Karpas-422 (cell line): ENCODE measurements at regions not wholly inside any gene's neighbourhood (a gene's known extent, or its start where the extent isn't known, plus 50 kb on each side); places are given as distances from the start of the nearest gene placed in this dataset.

Source experiments
- DNase-seq: peaks from one replicate; pipeline ENCODE4 v3.0.0-alpha.2; 2015
- H2AFZ ChIP-seq: fragments of 200-600 bp; sonication (generic); 2 replicates; pipeline ENCODE4 v1.6.1; 2014; ENCODE audit warnings: antibody characterized with exemption, low read length, mixed read lengths
- H3K27ac ChIP-seq: fragments of 200-600 bp; sonication (generic); 2 replicates; pipeline ENCODE4 v1.5.1; 2014; ENCODE audit warnings: mild to moderate bottlenecking, low read length, moderate library complexity
- H3K27me3 ChIP-seq: fragments of 200-600 bp; sonication (generic); 2 replicates; pipeline ENCODE4 v1.6.1; 2014; ENCODE audit warnings: low read length, mixed read lengths
- H3K36me3 ChIP-seq: fragments of 200-600 bp; sonication (generic); 2 replicates; pipeline ENCODE4 v1.6.1; 2014; ENCODE audit warnings: low read length, mixed read lengths; ENCODE audit not compliant: insufficient read depth
- H3K4me1 ChIP-seq: fragments of 200-600 bp; sonication (generic); 2 replicates; pipeline ENCODE4 v1.6.1; 2014; ENCODE audit warnings: mild to moderate bottlenecking, low read length, mixed read lengths
- H3K4me2 ChIP-seq: fragments of 200-600 bp; sonication (generic); 2 replicates; pipeline ENCODE4 v1.6.1; 2014; ENCODE audit warnings: low read length, low read depth, mild to moderate bottlenecking; ENCODE audit not compliant: poor library complexity, severe bottlenecking
- H3K4me3 ChIP-seq: fragments of 200-600 bp; sonication (generic); 2 replicates; pipeline ENCODE4 v1.5.1; 2014; ENCODE audit warnings: mild to moderate bottlenecking, antibody characterized with exemption, low read length, mixed read lengths
- H3K79me2 ChIP-seq: fragments of 200-600 bp; sonication (generic); 2 replicates; pipeline ENCODE4 v1.6.1; 2014; ENCODE audit warnings: mild to moderate bottlenecking, low read length, mixed read lengths
- H3K9ac ChIP-seq: fragments of 200-600 bp; sonication (generic); 2 replicates; pipeline ENCODE4 v1.6.0; 2014; ENCODE audit warnings: low read length
- H3K9me2 ChIP-seq: fragments of 200-600 bp; sonication (generic), shearing (Covaris generic); replicated peaks from 2 replicates; pipeline ENCODE4 v1.6.0; 2014; ENCODE audit warnings: mild to moderate bottlenecking, low read length, moderate library complexity; ENCODE audit not compliant: insufficient read depth
- H3K9me3 ChIP-seq: fragments of 300-700, 200-600 bp; sonication (generic); 2 replicates; pipeline ENCODE4 v1.6.1; 2014; ENCODE audit warnings: low read length, mixed read lengths
- H4K20me1 ChIP-seq: fragments of 200-600 bp; sonication (generic); 2 replicates; pipeline ENCODE4 v1.6.1; 2014; ENCODE audit warnings: mild to moderate bottlenecking, antibody characterized with exemption, low read length, low read depth; ENCODE audit not compliant: insufficient read depth

- Histone ChIP-seq H3K4me2 (no peak overlapping the region), H2AFZ (no peak overlapping the region), H3K9me2 (no peaks in the 10 kb centered on the region), H3K9me3 (no peaks in the 10 kb centered on the region), H3K27me3 (no peaks in the 10 kb centered on the region), H3K4me1 (no peaks in the 10 kb centered on the region), H4K20me1 (no peaks in the 10 kb centered on the region), H3K79me2 (no peaks in the 10 kb centered on the region), H3K36me3 (no peaks in the 10 kb centered on the region), H3K27ac (no peak overlapping the region), H3K4me3 (no peak overlapping the region), H3K9ac (no peak overlapping the region)
- DNase-seq, result no peak
Measured at GRCh38 chr4:115376866-115377265, 263.4 kb upstream of the NDST4 start.

GRCh38 chr4:115374621-115375020 is 261.2 kb upstream of the NDST4 start:
- no peak overlapping the region for H3K9ac ChIP-seq
- H3K4me3 ChIP-seq, result no peak overlapping the region
- H3K9me2 ChIP-seq, result no peaks in the 10 kb centered on the region

GRCh38 chr4:115370490-115370889 is 257.1 kb upstream of the NDST4 start:
- Histone ChIP-seq H3K4me2 (no peak overlapping the region), H3K27me3 (no peaks in the 10 kb centered on the region), H3K36me3 (no peaks in the 10 kb centered on the region), H3K27ac (no peak overlapping the region), H3K9me3 (no peaks in the 10 kb centered on the region), H3K4me1 (no peaks in the 10 kb centered on the region), H3K9me2 (no peaks in the 10 kb centered on the region), H3K9ac (no peak overlapping the region), H4K20me1 (no peaks in the 10 kb centered on the region), H3K79me2 (no peaks in the 10 kb centered on the region), H2AFZ (no peak overlapping the region), H3K4me3 (no peak overlapping the region)
- DNase-seq, result no peak

More at GRCh38 chr4:115374621-115375020, 261.2 kb upstream of the NDST4 start:
- H3K4me1 ChIP-seq, result no peaks in the 10 kb centered on the region
- no peaks in the 10 kb centered on the region for H3K79me2 ChIP-seq
- no peak overlapping the region for H3K4me2 ChIP-seq
- no peak overlapping the region for H3K27ac ChIP-seq
- DNase-seq, result no peak
- no peaks in the 10 kb centered on the region for H3K36me3 ChIP-seq
- no peaks in the 10 kb centered on the region for H3K27me3 ChIP-seq
- no peaks in the 10 kb centered on the region for H4K20me1 ChIP-seq
- no peaks in the 10 kb centered on the region for H3K9me3 ChIP-seq
- H2AFZ ChIP-seq, result no peak overlapping the region

- Histone ChIP-seq H3K27me3 (no peaks in the 10 kb centered on the region), H3K4me2 (no peak overlapping the region), H3K36me3 (no peaks in the 10 kb centered on the region), H3K79me2 (no peaks in the 10 kb centered on the region), H3K9me2 (no peaks in the 10 kb centered on the region), H2AFZ (no peak overlapping the region), H3K4me3 (no peak overlapping the region), H4K20me1 (no peaks in the 10 kb centered on the region), H3K9ac (no peak overlapping the region), H3K4me1 (no peaks in the 10 kb centered on the region), H3K9me3 (no peaks in the 10 kb centered on the region), H3K27ac (no peak overlapping the region)
- no peak for DNase-seq
Measured at GRCh38 chr4:115370012-115370411, 256.6 kb upstream of the NDST4 start.

- Histone ChIP-seq H3K4me3 (no peak overlapping the region), H3K9me2 (no peaks in the 10 kb centered on the region), H3K4me2 (no peak overlapping the region), H3K36me3 (no peaks in the 10 kb centered on the region), H3K9ac (no peak overlapping the region), H3K27me3 (no peaks in the 10 kb centered on the region), H3K79me2 (no peaks in the 10 kb centered on the region), H2AFZ (no peak overlapping the region), H3K9me3 (no peaks in the 10 kb centered on the region), H4K20me1 (no peaks in the 10 kb centered on the region), H3K27ac (no peak overlapping the region), H3K4me1 (no peaks in the 10 kb centered on the region)
- DNase-seq, result no peak
Measured at GRCh38 chr4:115366390-115366789, 253.0 kb upstream of the NDST4 start.

GRCh38 chr4:115365185-115365584 is 251.8 kb upstream of the NDST4 start:
- Histone ChIP-seq H3K79me2 (no peaks in the 10 kb centered on the region), H3K27me3 (no peaks in the 10 kb centered on the region), H3K9ac (no peak overlapping the region), H3K4me3 (no peak overlapping the region), H3K4me1 (no peaks in the 10 kb centered on the region), H2AFZ (no peak overlapping the region), H3K9me3 (no peaks in the 10 kb centered on the region), H3K4me2 (no peak overlapping the region), H3K9me2 (no peaks in the 10 kb centered on the region), H4K20me1 (no peaks in the 10 kb centered on the region), H3K27ac (no peak overlapping the region), H3K36me3 (no peaks in the 10 kb centered on the region)
- DNase-seq, result no peak

- no peaks in the 10 kb centered on the region for H3K9me2 ChIP-seq
- no peak overlapping the region for H3K4me2 ChIP-seq
- H3K9ac ChIP-seq, result no peak overlapping the region
- H3K79me2 ChIP-seq, result no peaks in the 10 kb centered on the region
- no peak overlapping the region for H3K27ac ChIP-seq
- no peak for DNase-seq
- no peaks in the 10 kb centered on the region for H3K4me1 ChIP-seq
- no peaks in the 10 kb centered on the region for H4K20me1 ChIP-seq
- H2AFZ ChIP-seq, result no peak overlapping the region
- no peaks in the 10 kb centered on the region for H3K27me3 ChIP-seq
- no peaks in the 10 kb centered on the region for H3K36me3 ChIP-seq
- no peaks in the 10 kb centered on the region for H3K9me3 ChIP-seq
- no peak overlapping the region for H3K4me3 ChIP-seq
Measured at GRCh38 chr4:115361781-115362180, 248.4 kb upstream of the NDST4 start.

- Histone ChIP-seq H3K27me3 (no peaks in the 10 kb centered on the region), H3K4me2 (no peak overlapping the region), H4K20me1 (no peaks in the 10 kb centered on the region), H3K9ac (no peak overlapping the region), H3K4me3 (no peak overlapping the region), H3K9me3 (no peaks in the 10 kb centered on the region), H3K4me1 (no peaks in the 10 kb centered on the region), H3K9me2 (no peaks in the 10 kb centered on the region), H3K27ac (no peak overlapping the region), H3K79me2 (no peaks in the 10 kb centered on the region), H3K36me3 (no peaks in the 10 kb centered on the region), H2AFZ (no peak overlapping the region)
- DNase-seq, result no peak
Measured at GRCh38 chr4:115360431-115360830, 247.0 kb upstream of the NDST4 start.

GRCh38 chr4:115357776-115358175 is 244.4 kb upstream of the NDST4 start:
- Histone ChIP-seq H3K9me3 (no peaks in the 10 kb centered on the region), H3K4me2 (no peak overlapping the region), H3K27ac (no peak overlapping the region), H2AFZ (no peak overlapping the region), H3K9me2 (no peaks in the 10 kb centered on the region), H3K27me3 (no peaks in the 10 kb centered on the region), H4K20me1 (no peaks in the 10 kb centered on the region), H3K36me3 (no peaks in the 10 kb centered on the region), H3K4me3 (no peak overlapping the region), H3K9ac (no peak overlapping the region), H3K79me2 (no peaks in the 10 kb centered on the region), H3K4me1 (no peaks in the 10 kb centered on the region)
- no peak for DNase-seq
